Effector memory CD4-positive, alpha-beta T cell (primary cell): ENCODE measurements at regions not wholly inside any gene's neighbourhood (a gene's known extent, or its start where the extent isn't known, plus 50 kb on each side); places are given as distances from the start of the nearest gene placed in this dataset.

Experiments
- DNase-seq, 3 donors: peaks; one replicate each; pipeline ENCODE4 v3.0.0-alpha.2; 2020
- H3K27ac ChIP-seq: 2 replicates; pipeline ENCODE4 v1.7.0; 2013; ENCODE audit warnings: mild to moderate bottlenecking, low read length, moderate library complexity; ENCODE audit not compliant: insufficient read depth, poor library complexity, severe bottlenecking
- H3K27me3 ChIP-seq: replicated peaks from 2 replicates; pipeline ENCODE4 v1.7.0; 2013; ENCODE audit warnings: mild to moderate bottlenecking, low read length; ENCODE audit not compliant: insufficient read depth, control insufficient read depth, poor library complexity, severe bottlenecking
- H3K36me3 ChIP-seq: 2 replicates; pipeline ENCODE4 v1.7.0; 2013; ENCODE audit warnings: mild to moderate bottlenecking, low read length, moderate library complexity; ENCODE audit not compliant: control insufficient read depth, insufficient read depth
- H3K4me1 ChIP-seq: 2 replicates; pipeline ENCODE4 v1.7.0; 2013; ENCODE audit warnings: low read length, mild to moderate bottlenecking; ENCODE audit not compliant: control insufficient read depth, insufficient read depth, poor library complexity, severe bottlenecking
- H3K4me3 ChIP-seq: 2 replicates; pipeline ENCODE4 v1.7.0; 2013; ENCODE audit warnings: low read length, low read depth, mild to moderate bottlenecking; ENCODE audit not compliant: insufficient read depth, poor library complexity, severe bottlenecking
- H3K9me3 ChIP-seq: 2 replicates; pipeline ENCODE4 v1.7.0; 2013; ENCODE audit warnings: mild to moderate bottlenecking, low read length, moderate library complexity; ENCODE audit not compliant: control insufficient read depth

- no peak overlapping the region for H3K27ac ChIP-seq
- H3K27me3 ChIP-seq, result no peaks in the 10 kb centered on the region
- H3K36me3 ChIP-seq, result no peaks in the 10 kb centered on the region
- H3K4me3 ChIP-seq, result no peak overlapping the region
- no peak for DNase-seq
- no peaks in the 10 kb centered on the region for H3K4me1 ChIP-seq
- H3K9me3 ChIP-seq, result no peaks in the 10 kb centered on the region
Observed at GRCh38 chr4:179880756-179881155, 2362.4 kb upstream of the TENM3 start.

- no peaks in the 10 kb centered on the region for H3K36me3 ChIP-seq
- DNase-seq, result no peak
Observed at GRCh38 chr4:179894066-179894778, 2349.0 kb upstream of the TENM3 start.

GRCh38 chr4:179919587-179919986 is 2323.6 kb upstream of the TENM3 start:
- Histone ChIP-seq H3K36me3 (no peaks in the 10 kb centered on the region), H3K27me3 (no peaks in the 10 kb centered on the region), H3K27ac (no peak overlapping the region), H3K9me3 (no peaks in the 10 kb centered on the region), H3K4me3 (no peak overlapping the region), H3K4me1 (no peaks in the 10 kb centered on the region)
- DNase-seq, result no peak

More at GRCh38 chr4:179894066-179894778, 2349.0 kb upstream of the TENM3 start:
- no peaks in the 10 kb centered on the region for H3K4me1 ChIP-seq
- H3K27ac ChIP-seq, result no peak overlapping the region
- peaks cover 4% of the 10 kb centered on the region for H3K9me3 ChIP-seq
- no peaks in the 10 kb centered on the region for H3K27me3 ChIP-seq
- no peak overlapping the region for H3K4me3 ChIP-seq

GRCh38 chr4:179927473-179927872 is 2315.7 kb upstream of the TENM3 start:
- Histone ChIP-seq H3K9me3 (no peaks in the 10 kb centered on the region), H3K4me3 (no peak overlapping the region), H3K4me1 (no peaks in the 10 kb centered on the region), H3K27ac (no peak overlapping the region), H3K27me3 (no peaks in the 10 kb centered on the region), H3K36me3 (no peaks in the 10 kb centered on the region)
- no peak for DNase-seq

- Histone ChIP-seq H3K27ac (no peak overlapping the region), H3K4me1 (no peaks in the 10 kb centered on the region), H3K27me3 (no peaks in the 10 kb centered on the region), H3K4me3 (no peak overlapping the region), H3K36me3 (no peaks in the 10 kb centered on the region), H3K9me3 (no peaks in the 10 kb centered on the region)
- DNase-seq, result no peak
Observed at GRCh38 chr4:179941911-179942310, 2301.3 kb upstream of the TENM3 start.

- DNase-seq, result no peak
Observed at GRCh38 chr4:179976777-179977176, 2266.4 kb upstream of the TENM3 start.

GRCh38 chr4:179977378-179977777 is 2265.8 kb upstream of the TENM3 start:
- H3K27ac ChIP-seq, result no peak overlapping the region
- peaks cover 2% of the 10 kb centered on the region for H3K9me3 ChIP-seq
- no peak for DNase-seq
- no peaks in the 10 kb centered on the region for H3K27me3 ChIP-seq
- H3K36me3 ChIP-seq, result no peaks in the 10 kb centered on the region
- no peak overlapping the region for H3K4me3 ChIP-seq
- H3K4me1 ChIP-seq, result no peaks in the 10 kb centered on the region

More at GRCh38 chr4:179976777-179977176, 2266.4 kb upstream of the TENM3 start:
- Histone ChIP-seq H3K4me3 (no peak overlapping the region), H3K27ac (no peak overlapping the region), H3K36me3 (no peaks in the 10 kb centered on the region), H3K4me1 (no peaks in the 10 kb centered on the region), H3K9me3 (peaks cover 2% of the 10 kb centered on the region), H3K27me3 (no peaks in the 10 kb centered on the region)

- no peak for DNase-seq
- H3K27me3 ChIP-seq, result no peaks in the 10 kb centered on the region
- H3K9me3 ChIP-seq, result peaks cover 2% of the 10 kb centered on the region
- no peaks in the 10 kb centered on the region for H3K4me1 ChIP-seq
- H3K4me3 ChIP-seq, result no peak overlapping the region
- H3K27ac ChIP-seq, result no peak overlapping the region
- no peaks in the 10 kb centered on the region for H3K36me3 ChIP-seq
Observed at GRCh38 chr4:179981161-179981560, 2262.0 kb upstream of the TENM3 start.

GRCh38 chr4:179989975-179990374 is 2253.2 kb upstream of the TENM3 start:
- Histone ChIP-seq H3K4me1 (no peaks in the 10 kb centered on the region), H3K27me3 (no peaks in the 10 kb centered on the region), H3K36me3 (no peaks in the 10 kb centered on the region), H3K9me3 (no peaks in the 10 kb centered on the region), H3K4me3 (no peak overlapping the region), H3K27ac (no peak overlapping the region)
- no peak for DNase-seq

GRCh38 chr4:180009316-180009715 is 2233.9 kb upstream of the TENM3 start:
- H3K27ac ChIP-seq, result no peak overlapping the region
- no peak for DNase-seq
- no peak overlapping the region for H3K4me3 ChIP-seq
- no peaks in the 10 kb centered on the region for H3K27me3 ChIP-seq
- H3K36me3 ChIP-seq, result no peaks in the 10 kb centered on the region
- no peaks in the 10 kb centered on the region for H3K4me1 ChIP-seq
- H3K9me3 ChIP-seq, result no peaks in the 10 kb centered on the region
